HG03108 (cell line): ENCODE measurements at regions not wholly inside any gene's neighbourhood (a gene's known extent, or its start where the extent isn't known, plus 50 kb on each side); places are given as distances from the start of the nearest gene placed in this dataset.

ENCODE experiments used
- ATAC-seq: cut with Tn5 transposase; IDR thresholded peaks from one replicate; pipeline ENCODE4 v1.9.1; 2021; ENCODE audit warnings: moderate library complexity; ENCODE audit not compliant: unreplicated experiment

DNA sequence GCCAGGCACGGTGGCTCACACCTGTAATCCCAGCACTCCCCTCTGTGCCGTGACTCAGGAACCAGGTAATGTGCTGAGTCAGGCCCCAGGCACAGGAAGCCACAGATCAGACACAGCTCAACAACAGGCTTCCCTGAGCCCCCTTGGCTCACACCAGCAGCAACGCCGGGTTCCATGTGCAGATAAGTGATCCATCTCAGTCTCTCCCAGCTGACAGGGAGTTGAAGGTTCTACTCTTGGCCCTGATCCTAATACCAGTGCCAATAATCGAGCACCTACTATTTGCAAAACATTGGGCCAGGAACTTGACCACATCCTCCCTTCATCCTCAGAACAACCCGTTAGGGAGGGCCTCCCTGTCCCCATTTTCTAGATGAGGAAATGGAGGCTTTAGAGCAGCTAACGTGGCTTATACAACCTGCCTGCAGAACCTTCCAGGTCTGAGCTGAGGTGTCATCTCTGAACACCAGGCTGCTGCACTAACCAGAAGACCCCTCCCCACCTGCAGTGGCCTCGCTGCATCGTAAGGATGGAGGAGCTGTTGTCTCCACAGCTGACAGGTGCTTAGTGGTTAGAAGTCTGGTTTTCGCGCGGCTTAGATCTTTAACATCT, 64.8 kb upstream of the AMZ2 start:
- ATAC-seq = no peak

DNA sequence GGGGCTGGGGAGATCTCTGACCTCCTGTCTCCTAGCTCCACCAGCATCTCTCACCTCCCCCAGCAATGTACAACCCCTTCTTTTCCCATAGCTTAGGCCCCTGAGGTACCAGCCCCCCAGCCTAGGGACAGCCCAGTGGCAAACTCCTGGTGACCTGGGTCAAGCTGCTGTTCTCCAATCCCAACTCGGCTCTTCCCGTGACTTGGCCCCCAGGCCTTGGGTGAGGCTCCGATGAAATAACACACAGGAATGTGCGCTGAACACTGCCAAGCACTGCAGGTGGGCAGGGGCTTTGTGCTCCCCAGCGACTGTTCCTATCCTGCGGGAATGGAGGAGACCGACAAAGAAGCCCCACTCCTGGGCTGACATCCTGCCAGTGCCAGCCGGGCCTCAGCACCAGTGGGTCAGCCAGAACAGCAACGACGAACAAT, 63.7 kb upstream of the AMZ2 start:
- no peak for ATAC-seq

DNA sequence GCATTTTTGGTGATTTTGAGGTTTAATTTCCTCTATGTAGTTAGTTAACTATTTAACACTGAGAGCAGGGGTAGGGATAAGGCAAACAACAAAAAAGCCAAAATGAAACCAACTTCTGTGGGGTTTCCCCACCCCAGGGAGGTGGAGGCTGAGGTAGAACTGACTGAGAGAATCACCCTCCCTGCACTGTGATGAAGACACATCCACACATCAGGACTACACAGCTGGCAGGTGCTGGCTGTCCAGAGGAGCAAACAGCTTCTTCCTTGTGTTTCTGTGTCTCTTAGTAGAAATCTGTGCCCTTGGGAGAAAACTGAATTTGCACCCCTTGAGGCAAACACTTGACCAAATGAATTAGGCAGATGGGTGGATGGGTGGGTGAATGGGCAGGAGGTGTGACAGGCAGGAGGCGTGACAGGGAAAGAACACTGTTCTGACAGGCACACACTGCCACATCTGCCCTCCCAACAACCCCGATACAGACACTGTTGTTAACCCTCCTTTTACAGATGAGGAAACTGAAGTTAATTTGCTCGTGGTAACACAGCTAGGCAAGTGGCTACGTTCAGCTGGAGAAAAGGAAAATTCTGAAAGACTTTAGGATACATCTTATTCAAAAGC, 62.9 kb upstream of the AMZ2 start:
- peak; percentile 60 for ATAC-seq

DNA sequence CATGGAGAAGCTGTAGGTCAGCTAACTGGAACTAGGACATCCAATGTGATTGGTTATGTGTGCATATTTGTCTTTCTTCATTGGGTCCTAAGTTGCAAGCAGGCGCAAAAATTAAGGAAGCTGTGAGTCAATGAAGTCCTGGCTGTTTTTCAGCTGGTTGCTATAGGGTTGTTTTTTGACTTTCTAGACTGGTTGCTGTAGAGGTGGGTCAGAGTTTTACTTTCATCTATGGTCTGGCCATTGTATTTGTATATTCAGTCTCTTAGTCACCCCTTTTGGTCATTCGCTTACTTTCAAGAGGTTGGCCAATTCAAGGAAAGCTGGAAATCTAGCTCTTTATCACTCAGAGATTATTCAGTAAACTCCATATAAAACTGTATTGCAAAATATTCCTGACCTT, 62.0 kb upstream of the AMZ2 start:
- ATAC-seq = no peak

DNA sequence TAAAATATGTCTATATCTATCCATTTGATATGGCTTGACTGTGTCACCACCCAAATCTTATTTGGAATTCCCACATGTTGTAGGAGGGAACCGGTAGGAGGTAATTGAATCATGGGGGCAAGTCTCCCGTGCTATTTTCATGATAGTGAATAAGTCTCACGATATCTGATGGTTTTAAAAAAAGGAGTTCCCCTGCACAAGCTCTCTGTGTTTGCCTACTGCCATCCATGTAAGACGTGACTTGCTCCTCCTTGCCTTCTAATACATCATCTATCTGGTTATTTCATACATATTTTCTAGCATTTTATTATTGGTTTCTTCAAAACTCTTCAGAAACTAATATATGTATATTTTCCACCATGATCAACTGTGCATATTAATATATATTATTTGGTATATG, 57.3 kb upstream of the AMZ2 start:
- no peak for ATAC-seq

DNA sequence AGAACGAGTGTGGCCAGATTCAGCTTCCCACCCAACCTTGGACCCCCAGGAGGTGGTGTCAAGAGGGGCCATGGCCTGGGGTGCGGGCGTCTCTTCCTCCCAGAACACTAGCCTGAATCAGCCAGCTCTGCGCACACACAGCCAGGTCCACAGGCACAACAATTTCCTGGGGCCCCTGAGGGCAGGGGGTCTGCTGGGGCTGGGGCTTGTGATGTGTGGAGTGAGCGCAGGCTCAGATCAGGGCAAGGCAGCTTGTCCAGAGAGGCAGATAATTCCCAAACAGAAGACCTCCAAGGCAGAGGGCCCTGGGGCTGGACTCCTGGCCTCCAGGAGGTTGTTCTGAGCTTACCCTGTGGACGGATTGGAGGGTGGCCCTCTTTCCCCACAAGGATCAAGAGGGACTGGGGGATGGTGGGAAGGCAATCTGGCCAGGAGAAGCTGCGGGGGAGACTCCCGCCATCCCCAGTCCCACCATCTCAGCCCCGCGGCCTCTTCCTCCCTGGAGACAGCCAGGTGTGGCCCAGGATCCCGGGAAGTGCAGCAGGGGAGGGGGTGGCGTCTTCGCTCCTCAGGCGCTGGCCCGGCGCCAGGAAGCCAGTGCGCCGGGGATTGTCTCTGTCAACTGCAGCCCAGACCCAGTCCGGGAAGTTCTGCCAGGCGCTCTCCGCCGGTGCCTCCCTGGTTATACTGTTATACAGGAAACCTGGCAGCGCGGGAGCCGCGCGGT, 52.0 kb upstream of the AMZ2 start:
- no peak for ATAC-seq

DNA sequence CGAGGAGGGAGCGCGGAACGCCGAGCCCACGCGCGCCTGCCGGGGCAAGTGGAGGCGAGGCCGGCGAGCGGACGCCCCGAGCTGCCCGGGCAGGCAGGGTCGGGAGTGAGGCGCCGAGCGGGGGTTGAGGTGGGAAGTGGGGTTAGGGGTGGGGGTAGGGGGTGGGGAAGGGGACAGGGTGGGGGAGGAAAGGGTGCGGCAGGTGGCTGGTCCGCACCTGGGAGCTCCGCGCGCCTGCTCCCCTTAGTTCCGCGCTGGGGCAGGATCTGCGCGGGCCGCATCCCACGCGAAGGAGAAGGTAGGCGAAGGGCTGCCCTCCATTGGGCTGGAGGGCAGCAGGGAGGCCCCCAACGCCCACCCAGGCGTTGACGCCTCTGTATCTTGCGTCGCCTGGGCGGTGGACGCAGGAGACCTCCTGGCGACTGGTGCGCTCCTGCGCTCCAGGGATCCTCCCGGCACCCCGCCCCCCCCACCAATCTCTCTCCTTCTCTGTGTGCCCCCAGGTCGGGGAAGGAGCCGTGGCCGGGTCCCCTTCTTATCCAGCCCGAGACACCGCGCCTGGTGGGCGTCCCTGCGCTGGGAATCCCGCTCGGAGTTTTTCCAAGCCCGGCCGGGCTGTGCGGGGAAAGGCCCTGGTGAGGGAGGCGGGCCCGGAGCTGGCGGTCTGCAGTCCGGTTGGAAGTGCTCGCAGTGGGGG, 51.3 kb upstream of the AMZ2 start:
- ATAC-seq = no peak

DNA sequence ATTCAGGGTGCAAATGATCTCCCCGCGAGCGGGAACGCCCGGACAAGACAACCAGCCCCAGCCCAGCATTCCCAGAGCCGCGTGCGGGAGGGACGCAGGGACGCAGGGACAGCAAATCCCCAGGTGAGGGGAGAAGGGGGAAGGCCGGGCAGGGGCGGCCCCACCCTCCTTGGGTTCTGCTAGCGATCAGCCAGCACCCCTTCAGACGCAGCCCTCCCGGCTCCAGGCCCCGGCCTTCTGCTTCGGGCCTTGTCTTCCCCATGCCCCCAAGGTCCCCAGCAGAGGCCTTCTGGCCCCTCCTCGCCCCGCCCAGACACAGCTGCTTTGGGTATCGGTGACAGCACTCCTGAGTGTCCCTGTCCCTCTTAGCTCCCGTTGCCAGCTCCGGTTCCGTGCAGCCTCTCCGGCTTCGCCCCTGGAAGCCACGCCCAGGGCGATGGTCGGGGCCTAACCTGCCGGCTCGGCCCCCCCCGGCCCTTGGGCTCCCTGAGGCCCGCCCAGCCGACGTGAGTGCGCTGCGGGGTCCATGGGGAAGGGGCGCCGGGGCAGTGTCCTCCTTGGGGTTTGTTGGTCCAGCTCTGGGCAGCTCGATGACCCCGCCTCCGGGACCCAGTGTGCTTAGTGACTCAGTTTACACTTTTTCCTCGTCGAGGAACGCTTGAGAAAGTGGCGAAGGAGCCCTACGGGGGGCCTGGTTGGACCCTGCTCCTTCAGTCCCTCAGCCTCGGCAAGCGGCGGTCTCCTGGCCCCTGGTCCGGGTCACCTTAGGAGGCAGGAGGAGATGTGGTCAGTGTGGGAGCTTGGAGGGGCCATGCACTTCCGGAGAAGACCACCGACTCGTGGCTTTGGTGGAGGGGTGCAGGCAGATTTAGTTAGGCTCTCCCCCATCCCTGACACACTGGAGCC, 50.5 kb upstream of the AMZ2 start:
- no peak for ATAC-seq

DNA sequence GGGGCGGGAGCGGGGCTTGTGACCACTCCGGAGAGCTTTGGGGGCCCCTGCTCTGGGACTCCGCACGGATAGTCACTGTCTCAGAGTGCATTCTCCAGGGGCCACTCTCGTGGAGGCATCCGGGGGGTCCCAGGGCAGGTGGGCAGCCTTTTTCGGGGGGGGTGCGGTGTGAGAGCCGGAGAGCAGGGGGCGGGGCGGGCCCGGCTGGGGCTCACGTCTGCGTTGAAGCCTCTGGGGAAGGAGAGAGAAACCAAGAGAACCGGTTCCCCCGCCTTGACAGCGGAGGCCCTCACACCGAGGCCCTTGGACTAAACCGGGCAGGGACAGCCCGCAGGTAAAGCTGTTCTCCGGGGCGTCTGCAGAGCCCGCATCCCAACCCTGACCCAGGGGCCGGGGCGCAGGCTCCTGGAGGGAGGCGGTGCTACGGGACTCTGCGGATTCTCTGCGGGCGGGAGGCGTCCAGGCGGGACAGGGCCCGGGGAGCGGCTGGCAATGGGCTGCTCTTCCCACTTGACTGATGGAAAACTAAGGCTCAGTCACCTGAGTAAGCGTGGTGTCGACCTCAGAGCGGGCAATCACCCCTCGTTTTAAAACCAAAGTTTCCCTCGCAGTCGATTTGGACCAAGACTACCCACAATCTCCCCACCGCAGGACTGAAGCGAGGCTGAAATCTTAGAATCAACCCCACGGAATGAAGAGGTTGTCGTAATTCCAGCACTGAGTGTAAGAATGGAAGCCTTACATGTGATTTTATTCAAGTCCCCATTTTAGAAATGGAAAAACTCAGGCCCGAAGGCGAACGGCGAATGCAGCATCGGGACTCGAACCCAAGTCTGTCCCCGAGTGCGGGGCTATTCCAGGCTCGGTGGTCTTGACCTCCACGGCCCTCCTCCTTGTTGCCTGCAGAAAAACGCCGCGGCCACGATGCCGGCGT, 49.6 kb upstream of the AMZ2 start:
- no peak for ATAC-seq
